Suprapubic skin (tissue), 4 donors: ENCODE measurements at regions not wholly inside any gene's neighbourhood (a gene's known extent, or its start where the extent isn't known, plus 50 kb on each side); places are given as distances from the start of the nearest gene placed in this dataset.

Source experiments
- DNase-seq, 2 donors: peaks; one replicate each; pipeline ENCODE4 v3.0.0-alpha.2; 2019; ENCODE audit warnings: low spot score in 2 of 2
- H3K27ac ChIP-seq: fragments of 200-600 bp; sonication (generic); one replicate; pipeline ENCODE4 v1.5.1; 2019
- H3K27me3 ChIP-seq: fragments of 200-600 bp; sonication (generic); one replicate; pipeline ENCODE4 v1.5.1; 2019
- H3K36me3 ChIP-seq: fragments of 200-600 bp; sonication (generic); one replicate; pipeline ENCODE4 v1.5.1; 2019
- H3K4me1 ChIP-seq: fragments of 200-600 bp; sonication (generic); one replicate; pipeline ENCODE4 v1.5.1; 2019
- H3K4me3 ChIP-seq: fragments of 200-600 bp; sonication (generic); one replicate; pipeline ENCODE4 v1.5.1; 2019; ENCODE audit warnings: mild to moderate bottlenecking
- H3K9me3 ChIP-seq: fragments of 200-600 bp; sonication (generic); one replicate; pipeline ENCODE4 v1.5.1; 2019
- CTCF ChIP-seq, 2 donors: fragments of 200-600 bp in 1 of 2; fragments of 450-650 bp in 1 of 2; sonication (generic) in 1 of 2; IDR thresholded peaks; one replicate each; pipeline ENCODE4 v1.5.1; 2016 to 2019; ENCODE audit warnings: antibody characterized with exemption in 2 of 2, mild to moderate bottlenecking in 1 of 2, moderate library complexity in 1 of 2
- EP300 ChIP-seq: sonication (generic); formaldehyde crosslinking; IDR thresholded peaks from one replicate; pipeline ENCODE4 v1.6.1; 2017; ENCODE audit warnings: antibody characterized with exemption
- POLR2A ChIP-seq, 2 donors: fragments of 450-650 bp; IDR thresholded peaks; one replicate each; pipeline ENCODE4 v1.6.1; 2017; ENCODE audit warnings: antibody characterized with exemption in 2 of 2, mild to moderate bottlenecking in 2 of 2, moderate library complexity in 2 of 2
- POLR2AphosphoS5 ChIP-seq, 3 donors: sonication (generic); formaldehyde crosslinking; IDR thresholded peaks; one replicate each; pipeline ENCODE4 v1.6.1; 2017; ENCODE audit warnings: antibody characterized with exemption in 3 of 3
- WGBS: methylation state at CpG from one replicate; pipeline ENCODE4 v1.1.5; 2018; 5-methylcytosine and 5-hydroxymethylcytosine counted together

DNA sequence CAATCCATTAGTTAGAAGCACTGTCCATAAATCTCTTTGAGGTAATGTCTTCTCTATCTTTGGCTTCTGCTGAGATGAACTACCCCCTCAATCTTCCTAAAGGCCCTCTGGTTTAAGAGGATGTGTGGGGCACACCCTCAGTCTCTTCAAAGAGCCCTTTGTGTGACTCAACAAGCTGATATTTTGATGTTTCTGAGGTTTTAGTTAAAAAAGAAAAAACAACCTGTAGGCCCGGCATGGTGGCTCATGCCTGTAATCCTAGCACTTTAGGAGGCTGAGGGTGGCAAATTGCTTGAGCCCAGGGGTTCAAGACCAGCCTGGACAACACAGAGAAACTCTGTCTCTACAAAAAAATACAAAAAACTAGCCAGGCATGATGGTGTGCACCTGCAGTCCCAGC, 593.5 kb downstream of the TMEM182 start:
- Histone ChIP-seq H3K4me1 (no peaks in the 10 kb centered on the region), H3K4me3 (no peak overlapping the region), H3K27ac (no peak overlapping the region), H3K9me3 (peaks cover 4% of the 10 kb centered on the region), H3K27me3 (no peaks in the 10 kb centered on the region), H3K36me3 (no peaks in the 10 kb centered on the region)
- TF ChIP-seq EP300: no peak
- no peak for TF ChIP-seq CTCF (IDR thresholded peaks at IDR 0.05)
- TF ChIP-seq POLR2AphosphoS5 (IDR thresholded peaks at IDR 0.05): no peak
- TF ChIP-seq POLR2A (IDR thresholded peaks at IDR 0.05): no peak
- no peak for DNase-seq
- 62% methylated on average over 1 of the region's 1 CpG for WGBS

DNA sequence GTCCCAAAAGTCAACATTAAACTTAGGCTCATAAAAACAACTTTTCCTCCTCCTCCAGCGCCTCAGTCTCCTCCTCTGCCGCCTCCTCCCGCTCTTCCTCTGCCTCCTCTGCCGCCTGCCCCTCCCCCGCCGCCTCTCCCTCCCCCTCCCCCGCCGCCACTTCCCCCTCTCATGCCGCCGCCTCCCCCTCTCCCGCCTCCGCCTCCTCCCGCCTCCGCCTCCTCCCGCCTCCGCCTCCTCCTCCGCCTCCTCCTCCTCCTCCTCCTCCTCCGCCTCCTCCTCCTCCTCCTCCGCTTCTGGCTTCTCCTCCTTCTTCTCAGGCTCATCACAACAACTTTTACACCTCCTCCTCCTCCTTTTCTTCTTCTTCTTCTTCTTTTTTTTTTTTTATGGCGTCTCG, 599.9 kb downstream of the TMEM182 start:
- DNase-seq: no peak
- no peak for TF ChIP-seq CTCF (IDR thresholded peaks at IDR 0.05)
- TF ChIP-seq POLR2A (IDR thresholded peaks at IDR 0.05): no peak
- TF ChIP-seq POLR2AphosphoS5 (IDR thresholded peaks at IDR 0.05): no peak
- no peak for TF ChIP-seq EP300
- Histone ChIP-seq H3K27ac (no peak overlapping the region), H3K4me3 (no peak overlapping the region), H3K9me3 (peaks cover 4% of the 10 kb centered on the region), H3K27me3 (no peaks in the 10 kb centered on the region), H3K36me3 (no peaks in the 10 kb centered on the region), H3K4me1 (no peaks in the 10 kb centered on the region)
- WGBS: 95% methylated on average over 21 of the region's 21 CpGs

DNA sequence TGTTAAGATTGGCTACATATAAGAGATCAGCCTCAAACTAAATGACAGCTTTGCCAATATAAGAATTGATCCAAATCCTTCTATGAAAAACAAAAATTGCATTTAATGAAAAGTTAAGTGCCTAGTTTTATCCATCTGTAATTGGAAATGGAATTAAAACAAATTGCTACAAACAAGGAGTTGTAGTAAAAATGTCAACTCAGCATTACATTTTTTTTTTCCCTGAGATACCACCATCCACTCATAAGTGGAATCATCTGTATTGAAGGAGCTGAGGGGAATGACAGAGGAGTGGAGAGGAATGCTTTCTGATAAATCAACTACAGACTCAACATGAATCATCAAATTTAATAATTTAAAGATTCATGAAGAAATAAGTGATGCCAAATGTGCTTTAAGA, 601.8 kb downstream of the TMEM182 start:
- Histone ChIP-seq H3K27me3 (no peaks in the 10 kb centered on the region), H3K4me3 (no peak overlapping the region), H3K9me3 (peaks cover 7% of the 10 kb centered on the region), H3K4me1 (no peaks in the 10 kb centered on the region), H3K36me3 (no peaks in the 10 kb centered on the region), H3K27ac (no peak overlapping the region)
- no peak for TF ChIP-seq CTCF (IDR thresholded peaks at IDR 0.05)
- TF ChIP-seq POLR2A (IDR thresholded peaks at IDR 0.05): no peak
- TF ChIP-seq POLR2AphosphoS5 (IDR thresholded peaks at IDR 0.05): no peak
- no peak for TF ChIP-seq EP300
- DNase-seq: no peak

- no peak for TF ChIP-seq POLR2A (IDR thresholded peaks at IDR 0.05)
- no peak for TF ChIP-seq POLR2AphosphoS5 (IDR thresholded peaks at IDR 0.05)
- TF ChIP-seq CTCF (IDR thresholded peaks at IDR 0.05): no peak
- no peak for TF ChIP-seq EP300
- DNase-seq: no peak
- peaks cover 7% of the 10 kb centered on the region for H3K9me3 ChIP-seq
- H3K27me3 ChIP-seq: no peaks in the 10 kb centered on the region
- no peaks in the 10 kb centered on the region for H3K4me1 ChIP-seq
- WGBS: 57% methylated on average over 4 of the region's 4 CpGs
- H3K36me3 ChIP-seq: no peaks in the 10 kb centered on the region
- no peak overlapping the region for H3K4me3 ChIP-seq
- H3K27ac ChIP-seq: no peak overlapping the region
Observed at GRCh38 chr2:103364177-103364576, 602.3 kb downstream of the TMEM182 start.

- no peak overlapping the region for H3K4me3 ChIP-seq
- TF ChIP-seq EP300: no peak
- no peak for TF ChIP-seq POLR2A (IDR thresholded peaks at IDR 0.05)
- no peak for TF ChIP-seq CTCF (IDR thresholded peaks at IDR 0.05)
- no peak for TF ChIP-seq POLR2AphosphoS5 (IDR thresholded peaks at IDR 0.05)
- no peak overlapping the region for H3K27ac ChIP-seq
- H3K9me3 ChIP-seq: peaks cover 6% of the 10 kb centered on the region
- H3K36me3 ChIP-seq: no peaks in the 10 kb centered on the region
- H3K4me1 ChIP-seq: no peaks in the 10 kb centered on the region
- 93% methylated on average over 4 of the region's 4 CpGs for WGBS
- no peak for DNase-seq
- no peaks in the 10 kb centered on the region for H3K27me3 ChIP-seq
Observed at GRCh38 chr2:103365071-103365470, 603.2 kb downstream of the TMEM182 start.
